Loucy (cell line): ENCODE measurements at regions not wholly inside any gene's neighbourhood (a gene's known extent, or its start where the extent isn't known, plus 50 kb on each side); places are given as distances from the start of the nearest gene placed in this dataset.

Source experiments
- EZH2phosphoT487 ChIP-seq: fragments of 200-600 bp; IDR thresholded peaks from 2 replicates; pipeline ENCODE4 v1.6.1; 2018; ENCODE audit warnings: antibody characterized with exemption, mild to moderate bottlenecking, moderate library complexity, borderline replicate concordance
- TF ChIP-seq, protein P1 (sequence below): fragments of 200-600 bp; sonication (generic); conservative IDR thresholded peaks from 2 replicates; pipeline ENCODE4 v1.5.1; 2014; ENCODE audit warnings: mild to moderate bottlenecking, antibody characterized with exemption, low read length

DNA sequence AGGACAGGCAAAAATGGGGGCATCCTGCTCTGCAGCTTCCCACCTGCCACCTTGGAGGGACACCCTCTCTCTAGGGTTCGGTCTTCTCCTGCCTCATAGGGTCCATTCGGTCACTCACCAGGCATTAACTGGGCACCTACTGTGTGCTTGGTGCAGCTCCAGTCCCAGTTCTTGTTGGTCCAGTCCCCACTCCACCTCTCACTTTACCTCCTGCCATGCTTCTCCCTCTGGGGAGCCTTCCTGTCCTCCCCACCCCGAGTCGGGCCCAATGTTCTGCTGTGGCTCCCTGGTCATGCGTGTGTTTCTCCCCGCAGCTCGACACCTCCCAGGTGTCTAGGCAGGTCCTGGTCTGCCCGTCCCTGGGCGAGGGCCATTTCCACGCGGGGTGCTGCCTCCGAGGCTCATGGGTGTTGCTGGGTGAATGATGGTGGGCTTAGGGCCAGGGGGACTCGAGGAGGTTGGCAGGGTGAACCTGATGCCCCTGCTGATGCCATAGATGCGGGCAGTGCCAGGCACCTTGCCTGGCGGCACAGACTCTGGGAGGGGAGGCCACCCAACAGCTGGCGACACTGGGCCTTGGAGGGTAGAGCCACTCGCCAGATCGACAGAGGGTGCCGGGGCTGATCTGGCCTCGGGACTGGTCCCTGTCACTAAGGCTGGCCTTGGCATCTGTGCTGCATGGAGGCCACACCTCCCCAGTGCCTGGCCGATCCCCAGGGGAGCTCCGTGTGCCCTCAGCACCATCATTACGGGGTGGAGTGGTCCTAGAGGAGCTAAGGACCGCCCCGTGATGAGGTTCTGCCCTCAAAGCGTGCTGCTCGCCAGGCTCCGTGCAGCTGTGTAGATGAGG, 66.0 kb upstream of the RNU6ATAC start:
- TF ChIP-seq, protein P1, sequence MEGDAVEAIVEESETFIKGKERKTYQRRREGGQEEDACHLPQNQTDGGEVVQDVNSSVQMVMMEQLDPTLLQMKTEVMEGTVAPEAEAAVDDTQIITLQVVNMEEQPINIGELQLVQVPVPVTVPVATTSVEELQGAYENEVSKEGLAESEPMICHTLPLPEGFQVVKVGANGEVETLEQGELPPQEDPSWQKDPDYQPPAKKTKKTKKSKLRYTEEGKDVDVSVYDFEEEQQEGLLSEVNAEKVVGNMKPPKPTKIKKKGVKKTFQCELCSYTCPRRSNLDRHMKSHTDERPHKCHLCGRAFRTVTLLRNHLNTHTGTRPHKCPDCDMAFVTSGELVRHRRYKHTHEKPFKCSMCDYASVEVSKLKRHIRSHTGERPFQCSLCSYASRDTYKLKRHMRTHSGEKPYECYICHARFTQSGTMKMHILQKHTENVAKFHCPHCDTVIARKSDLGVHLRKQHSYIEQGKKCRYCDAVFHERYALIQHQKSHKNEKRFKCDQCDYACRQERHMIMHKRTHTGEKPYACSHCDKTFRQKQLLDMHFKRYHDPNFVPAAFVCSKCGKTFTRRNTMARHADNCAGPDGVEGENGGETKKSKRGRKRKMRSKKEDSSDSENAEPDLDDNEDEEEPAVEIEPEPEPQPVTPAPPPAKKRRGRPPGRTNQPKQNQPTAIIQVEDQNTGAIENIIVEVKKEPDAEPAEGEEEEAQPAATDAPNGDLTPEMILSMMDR: no peak
- no peak for TF ChIP-seq EZH2phosphoT487
